Forelimb muscle (tissue), 1 donor: ENCODE measurements at regions not wholly inside any gene's neighbourhood (a gene's known extent, or its start where the extent isn't known, plus 50 kb on each side); places are given as distances from the start of the nearest gene placed in this dataset.

Experiments used
- DNase-seq: peaks from one replicate; pipeline ENCODE4 v3.0.0-alpha.2; 2013; ENCODE audit warnings: low read depth

DNA sequence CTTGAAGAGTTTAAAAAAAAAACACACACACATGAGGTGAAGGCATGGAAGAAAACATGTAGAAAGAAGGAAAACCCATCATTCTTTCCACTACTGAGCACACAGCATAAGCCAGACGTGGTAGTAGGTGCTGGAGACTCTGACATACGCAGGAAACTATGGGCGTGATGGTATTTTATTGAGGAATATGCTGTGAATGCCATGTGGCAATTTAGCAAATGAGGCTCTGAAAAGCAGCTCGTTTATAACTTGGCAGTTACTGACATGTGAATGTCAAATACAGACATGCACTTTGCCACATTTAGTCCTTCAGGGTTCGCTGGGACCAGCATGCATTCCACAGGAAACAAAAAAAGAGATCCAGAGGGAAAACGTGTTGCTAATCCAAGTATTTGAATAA lies 74.3 kb upstream of the IFNAR2 start:
- DNase-seq = no peak

DNA sequence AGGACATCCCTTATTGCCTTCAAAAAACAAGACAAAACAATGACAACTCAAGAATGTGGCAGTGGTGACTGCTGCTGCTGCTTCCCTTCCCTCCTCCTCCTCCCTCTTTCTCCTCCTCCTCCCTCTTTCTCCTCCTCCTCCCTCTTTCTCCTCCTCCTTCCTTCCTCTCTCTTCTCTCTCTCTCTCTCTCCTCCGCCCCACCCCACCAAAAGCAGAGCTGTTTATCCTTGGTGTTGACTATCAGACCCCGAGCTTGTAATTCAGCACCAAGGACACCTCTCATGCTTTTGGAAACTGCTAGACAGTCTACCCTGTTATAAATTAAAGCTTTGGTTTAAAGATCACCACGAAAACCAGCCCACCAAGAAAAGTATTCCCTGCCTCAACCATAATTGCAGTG lies 72.4 kb upstream of the IFNAR2 start:
- no peak for DNase-seq

DNA sequence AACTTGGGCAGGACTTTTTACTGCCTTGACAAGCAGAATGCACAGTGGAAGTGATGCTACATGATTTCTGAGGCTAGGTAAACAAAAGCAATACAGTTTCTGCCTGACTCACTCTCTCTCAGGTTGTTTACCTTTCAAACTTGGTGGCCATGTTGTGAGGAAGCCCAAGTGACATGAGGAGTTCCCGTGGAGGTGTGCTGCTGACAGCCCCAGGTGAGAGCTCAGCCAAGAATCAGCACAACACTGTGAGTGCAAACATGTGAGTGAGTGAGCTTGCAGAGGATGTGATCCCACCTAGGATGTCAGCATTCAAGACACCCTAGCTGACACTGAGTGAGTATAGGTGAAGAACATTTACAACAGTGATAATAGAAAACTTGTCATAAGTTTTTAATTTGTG lies 71.1 kb upstream of the IFNAR2 start:
- DNase-seq = no peak

DNA sequence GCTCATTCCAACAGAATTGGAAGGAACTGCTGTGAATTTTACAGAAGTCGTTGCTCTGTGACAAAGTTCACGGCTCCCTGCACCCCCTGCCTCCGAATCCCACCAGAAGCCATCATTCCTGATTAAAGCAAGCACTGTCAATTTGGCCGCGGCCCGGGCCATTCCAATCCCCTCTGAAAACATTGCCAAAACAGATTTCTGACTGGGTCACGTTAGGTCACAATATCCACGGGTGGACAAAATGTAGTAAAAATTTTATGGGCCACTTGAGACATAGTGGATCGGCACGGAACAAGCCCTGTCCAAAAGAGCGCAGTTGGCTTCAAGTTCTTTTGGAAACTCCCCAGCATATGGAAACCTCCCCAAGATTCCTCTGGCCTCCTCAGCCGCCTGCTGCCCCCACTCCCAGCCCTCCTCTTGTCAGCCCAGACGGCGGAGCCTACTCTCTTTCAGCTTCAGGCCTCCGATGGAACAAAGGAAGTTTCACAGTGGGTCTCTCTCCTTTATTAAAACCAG lies 67.2 kb upstream of the IFNAR2 start:
- DNase-seq = peak; percentile 52

DNA sequence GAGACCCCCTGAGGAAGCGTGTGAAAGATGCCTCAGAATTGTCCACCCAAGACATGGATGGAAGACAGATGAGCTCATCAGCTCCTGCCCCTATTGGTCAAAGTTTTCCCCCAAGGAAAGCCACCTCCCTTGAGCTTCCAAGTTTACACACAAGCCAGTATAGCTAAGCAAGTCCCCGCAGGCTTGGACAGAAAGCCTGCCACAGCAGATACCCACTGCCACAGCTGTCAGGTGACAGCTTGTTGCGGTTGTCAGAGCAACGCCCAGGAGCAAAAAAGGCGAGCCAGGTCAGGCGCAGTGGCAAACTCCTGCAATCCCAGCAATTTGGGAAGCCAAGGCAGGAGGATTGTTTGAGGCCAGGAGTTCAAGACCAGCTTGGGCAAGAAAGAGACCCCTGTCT lies 60.9 kb upstream of the IFNAR2 start:
- DNase-seq = no peak

DNA sequence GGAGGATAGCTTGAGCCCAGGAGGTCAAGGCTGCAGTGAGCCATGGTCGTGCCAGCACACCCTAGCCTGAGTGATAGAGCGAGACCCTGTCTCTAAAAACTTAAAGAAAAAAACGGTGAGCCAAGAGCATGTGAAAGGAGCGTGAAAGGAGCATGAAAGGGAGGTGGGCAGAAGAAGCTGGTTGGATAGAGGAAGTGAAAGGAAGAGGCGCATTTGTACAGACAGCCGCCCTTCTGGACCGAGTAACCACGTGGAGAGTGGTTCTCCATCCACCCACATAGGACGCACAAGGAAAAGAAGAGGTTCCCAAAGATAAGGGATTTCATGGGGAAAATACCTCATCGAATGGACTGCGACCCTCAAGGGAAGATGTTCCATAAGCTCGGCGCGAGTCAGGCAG lies 60.4 kb upstream of the IFNAR2 start:
- no peak for DNase-seq

DNA sequence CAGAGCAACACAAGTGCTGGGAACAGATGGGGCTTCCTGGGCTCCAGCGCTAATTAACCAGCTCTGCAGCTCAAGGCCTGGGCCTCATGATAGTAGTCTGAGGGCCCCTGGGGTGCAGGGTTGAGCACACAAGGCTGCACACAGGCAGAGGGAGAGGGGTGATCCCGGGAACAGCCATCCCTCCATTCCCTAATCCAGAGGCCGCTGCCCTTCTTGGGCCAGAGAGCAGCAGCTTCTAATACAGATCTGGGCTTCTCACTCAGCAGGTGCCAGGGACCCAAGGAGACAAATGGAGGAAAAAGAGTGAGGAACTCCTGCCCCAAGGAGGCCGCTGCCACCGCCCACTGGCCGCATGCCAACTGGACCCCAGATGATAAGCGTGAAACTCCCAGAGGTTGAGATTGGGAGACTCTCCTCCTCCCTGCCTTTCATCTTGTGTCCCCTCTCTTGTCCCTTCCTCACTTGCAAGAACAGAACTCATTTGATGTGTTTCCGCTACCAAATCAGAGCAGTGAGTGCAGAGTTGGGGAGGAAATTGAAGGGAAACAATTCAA lies 58.0 kb upstream of the IFNAR2 start:
- no peak for DNase-seq

DNA sequence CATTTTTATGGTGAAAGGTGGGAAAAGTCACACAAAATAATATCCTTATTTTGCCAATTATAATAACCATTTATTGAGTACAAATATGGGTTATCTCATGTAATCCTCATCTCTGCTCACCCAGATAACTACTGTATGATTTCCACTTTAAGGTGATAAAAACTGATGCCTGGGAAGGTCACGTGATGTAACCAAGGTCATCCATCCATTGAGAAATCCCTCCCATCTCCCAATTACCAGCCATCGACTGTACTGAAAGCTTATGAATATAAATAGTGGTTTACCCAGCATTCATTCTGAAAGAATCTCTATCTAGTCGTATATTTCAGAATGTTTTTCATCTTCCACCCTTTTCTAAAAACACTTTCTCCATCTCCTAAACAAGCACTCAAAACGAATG lies 55.0 kb upstream of the IFNAR2 start:
- no peak for DNase-seq
